Inferior parietal cortex (tissue), 1 donor: ENCODE measurements at regions not wholly inside any gene's neighbourhood (a gene's known extent, or its start where the extent isn't known, plus 50 kb on each side); places are given as distances from the start of the nearest gene placed in this dataset.

Experiments
- DNase-seq: peaks from one replicate; pipeline ENCODE4 v3.0.0-alpha.2; 2016; ENCODE audit errors: extremely low spot score

- DNase-seq, result no peak
Measured at GRCh38 chr3:16112910-16113504, 61.5 kb upstream of the GALNT15 start.

GRCh38 chr3:16113704-16114103, 60.8 kb upstream of the GALNT15 start:
- DNase-seq, result no peak

DNA sequence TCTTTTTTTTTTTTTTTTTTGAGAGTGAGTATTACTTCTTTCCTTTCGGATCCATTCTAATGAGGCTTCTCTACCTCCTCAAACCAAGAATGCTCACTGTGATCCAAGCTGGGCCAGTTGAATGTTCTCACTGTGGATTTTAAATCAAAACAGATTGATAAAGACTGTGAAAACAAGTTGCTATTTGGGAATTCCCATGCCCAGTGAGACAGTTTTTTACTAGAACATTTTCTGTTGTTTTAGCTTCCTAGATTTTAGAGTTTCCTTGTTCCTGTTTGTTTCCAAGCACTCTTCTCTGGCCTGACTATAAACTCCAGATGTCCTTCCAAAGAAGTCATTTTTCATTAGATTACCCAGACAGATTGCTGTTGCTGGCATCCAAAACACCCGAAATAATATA, 60.1 kb upstream of the GALNT15 start:
- no peak for DNase-seq

DNA sequence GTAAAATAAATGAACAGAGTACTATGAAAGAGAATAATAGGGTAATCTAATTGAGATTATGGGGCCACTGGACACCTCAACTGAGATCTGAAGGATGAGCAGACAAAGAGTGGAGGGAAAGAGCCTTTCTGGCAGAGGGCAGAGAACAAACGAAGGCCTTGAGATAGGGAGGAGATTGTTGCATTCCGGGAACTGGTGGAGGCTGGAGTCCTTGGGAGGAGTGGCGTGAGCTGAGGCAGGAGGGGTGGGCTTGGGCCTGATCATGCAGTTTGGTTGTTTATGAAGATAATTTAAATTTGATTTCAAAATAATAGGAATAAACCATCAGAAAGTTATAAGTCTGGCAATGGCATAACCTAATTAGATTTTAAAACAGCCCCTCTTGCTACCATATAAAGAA, 59.5 kb upstream of the GALNT15 start:
- no peak for DNase-seq

- DNase-seq, result no peak
Measured at GRCh38 chr3:16118396-16118795, 56.1 kb upstream of the GALNT15 start.

- DNase-seq, result no peak
Measured at GRCh38 chr3:16119887-16120286, 54.6 kb upstream of the GALNT15 start.

DNA sequence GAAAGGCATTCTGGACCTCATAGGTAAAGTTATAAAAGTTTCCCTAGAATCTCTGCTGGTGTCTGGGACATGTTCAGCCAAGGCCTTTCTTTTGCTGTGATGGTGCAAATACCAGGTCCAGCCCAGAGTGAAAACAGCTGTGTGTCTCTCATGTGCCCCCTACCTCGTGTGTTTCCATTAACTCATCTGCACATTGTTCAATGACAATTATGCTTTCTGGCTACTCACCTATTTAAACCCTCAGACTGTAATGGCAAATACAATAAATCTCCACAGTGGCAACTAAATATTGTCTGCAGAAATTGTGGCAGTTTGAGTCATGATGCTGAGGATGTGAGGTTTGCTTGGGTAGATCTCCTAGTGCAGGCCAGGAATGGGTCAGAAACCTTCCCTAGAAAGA, 53.1 kb upstream of the GALNT15 start:
- DNase-seq, result no peak

- peak; percentile 35 for DNase-seq
Measured at GRCh38 chr3:16122155-16122554, 52.3 kb upstream of the GALNT15 start.

- no peak for DNase-seq
Measured at GRCh38 chr3:16122661-16123060, 51.8 kb upstream of the GALNT15 start.

DNA sequence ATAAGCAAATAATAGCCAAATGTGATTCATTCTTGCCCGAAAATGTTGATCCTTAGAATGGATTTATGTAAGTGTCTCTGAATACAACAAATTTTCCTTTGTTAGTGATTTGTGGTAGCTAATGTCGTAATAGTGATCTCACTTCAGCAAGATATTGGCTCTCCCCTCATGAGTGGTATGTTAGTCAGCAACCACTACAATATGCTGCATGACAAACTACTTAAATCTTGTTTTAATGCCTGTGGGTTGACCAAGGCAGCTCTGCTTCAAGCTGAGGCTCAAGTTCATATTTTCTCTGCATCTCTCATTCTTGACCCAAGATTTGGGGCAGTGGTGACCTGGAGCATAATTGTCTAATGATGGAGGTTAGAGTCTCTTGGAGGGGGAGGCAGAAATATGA, 49.8 kb upstream of the GALNT15 start:
- no peak for DNase-seq
